IMR-90 (cell line): ENCODE measurements at regions not wholly inside any gene's neighbourhood (a gene's known extent, or its start where the extent isn't known, plus 50 kb on each side); places are given as distances from the start of the nearest gene placed in this dataset.
A peak's percentile ranks its signal among the peaks of the same experiment; 100 is the strongest.

Experiments
- ATAC-seq: fragments of 200-7000 bp; cut with Tn5 transposase; 2 replicates; pipeline ENCODE4 v1.9.1; 2020; ENCODE audit warnings: low read depth, mild to moderate bottlenecking, moderate library complexity
- BruUV-seq: library from RNA; stranded (reverse); fragments of 400-500 nt; replicated peaks from 2 replicates; lab custom pipeline; 2021; lab: Mats Ljungman, UMichigan
- CTCF ChIA-PET: fragments of 300-600 bp; formaldehyde crosslinking; extraction: SDS; loops from one replicate; lab custom pipeline; 2021; ENCODE audit warnings: antibody characterized with exemption; lab: Yijun Ruan, JAX
- POLR2A ChIA-PET: fragments of 300-600 bp; sonication (Branson Sonifier 250); formaldehyde crosslinking; loops from one replicate; lab custom pipeline; 2022; ENCODE audit warnings: antibody characterized with exemption; ENCODE audit not compliant: unreplicated experiment; lab: Charles Lee
- DNase-seq: peaks from one replicate; pipeline ENCODE4 v3.0.0; 2013
- H2AFZ ChIP-seq: replicated peaks from 2 replicates; pipeline ENCODE3; 2013; ENCODE audit warnings: low read length, mild to moderate bottlenecking; ENCODE audit not compliant: poor library complexity
- H2AK5ac ChIP-seq: 2 replicates; pipeline ENCODE4 v1.6.1; 2013; ENCODE audit warnings: low read depth, low read length, inconsistent platforms
- H2AK9ac ChIP-seq: replicated peaks from 2 replicates; pipeline ENCODE3; 2013; ENCODE audit warnings: mild to moderate bottlenecking, low read depth, low read length, moderate library complexity; ENCODE audit not compliant: poor library complexity
- H2BK120ac ChIP-seq: 2 replicates; pipeline ENCODE4 v1.6.1; 2013; ENCODE audit warnings: low read depth, low read length, inconsistent platforms
- H2BK15ac ChIP-seq: 3 replicates; pipeline ENCODE4 v1.6.1; 2013; ENCODE audit warnings: low read depth, low read length, inconsistent platforms
- H2BK20ac ChIP-seq: 2 replicates; pipeline ENCODE4 v1.6.1; 2013; ENCODE audit warnings: low read depth, mild to moderate bottlenecking, inconsistent platforms, low read length, moderate library complexity
- H2BK5ac ChIP-seq: 2 replicates; pipeline ENCODE4 v1.6.1; 2013; ENCODE audit warnings: mild to moderate bottlenecking, low read depth, low read length, inconsistent platforms; ENCODE audit not compliant: poor library complexity, severe bottlenecking
- H3K14ac ChIP-seq: replicated peaks from 2 replicates; pipeline ENCODE4 v1.6.1; 2013; ENCODE audit warnings: low read depth, low read length, inconsistent platforms
- H3K18ac ChIP-seq: 2 replicates; pipeline ENCODE4 v1.6.1; 2013; ENCODE audit warnings: low read depth, low read length, control low read depth
- H3K23ac ChIP-seq: 2 replicates; pipeline ENCODE4 v1.6.1; 2013; ENCODE audit warnings: low read depth, low read length, inconsistent platforms
- H3K27ac ChIP-seq: 2 replicates; pipeline ENCODE4 v1.5.1; 2013; ENCODE audit warnings: mild to moderate bottlenecking, control low read depth, low read length; ENCODE audit not compliant: insufficient read depth
- H3K27me3 ChIP-seq: 2 replicates; pipeline ENCODE4 v1.6.1; 2013; ENCODE audit warnings: low read length; ENCODE audit not compliant: control insufficient read depth, insufficient read depth
- H3K36me3 ChIP-seq: 2 replicates; pipeline ENCODE4 v1.6.1; 2013; ENCODE audit warnings: low read length, mixed read lengths; ENCODE audit not compliant: control insufficient read depth, insufficient read depth
- H3K4ac ChIP-seq: 2 replicates; pipeline ENCODE4 v1.6.1; 2013; ENCODE audit warnings: low read depth, low read length, inconsistent platforms
- H3K4me1 ChIP-seq: 2 replicates; pipeline ENCODE4 v1.6.1; 2013; ENCODE audit warnings: low read length, mixed read lengths; ENCODE audit not compliant: control insufficient read depth, insufficient read depth
- H3K4me2 ChIP-seq: 2 replicates; pipeline ENCODE4 v1.6.1; 2013; ENCODE audit warnings: low read depth, mild to moderate bottlenecking, control low read depth, low read length, moderate library complexity
- H3K4me3 ChIP-seq: 2 replicates; pipeline ENCODE4 v1.5.1; 2013; ENCODE audit warnings: low read depth, mild to moderate bottlenecking, control low read depth, low read length, moderate library complexity; ENCODE audit not compliant: insufficient read depth
- H3K56ac ChIP-seq: 2 replicates; pipeline ENCODE4 v1.6.1; 2013; ENCODE audit warnings: low read length, inconsistent platforms; ENCODE audit not compliant: insufficient read depth; ENCODE audit errors: extremely low read depth
- H3K79me1 ChIP-seq, 2 experiments: 2 replicates each; pipeline ENCODE4 v1.6.1; 2013; ENCODE audit warnings: low read length in 2 of 2, inconsistent platforms in 1 of 2, low read depth in 1 of 2
- H3K9ac ChIP-seq: 2 replicates; pipeline ENCODE4 v1.6.1; 2013; ENCODE audit warnings: low read depth, low read length, control low read depth
- H3K9me1 ChIP-seq: 2 replicates; pipeline ENCODE4 v1.6.1; 2013; ENCODE audit warnings: low read length, inconsistent platforms; ENCODE audit not compliant: insufficient read depth
- H3K9me3 ChIP-seq: 2 replicates; pipeline ENCODE4 v1.6.1; 2013; ENCODE audit warnings: low read length; ENCODE audit not compliant: control insufficient read depth, insufficient read depth
- H4K20me1 ChIP-seq: 2 replicates; pipeline ENCODE4 v1.6.1; 2013; ENCODE audit warnings: low read length, inconsistent platforms; ENCODE audit not compliant: insufficient read depth
- H4K5ac ChIP-seq: 2 replicates; pipeline ENCODE4 v1.6.1; 2013; ENCODE audit warnings: mild to moderate bottlenecking, low read depth, low read length, control low read depth
- H4K8ac ChIP-seq, 2 experiments: 2 replicates each; pipeline ENCODE4 v1.6.1; 2013; ENCODE audit warnings: low read depth in 2 of 2, low read length in 2 of 2, control low read depth in 1 of 2, inconsistent platforms in 1 of 2
- H4K91ac ChIP-seq: 2 replicates; pipeline ENCODE4 v1.6.1; 2013; ENCODE audit warnings: low read depth, low read length, inconsistent platforms; ENCODE audit not compliant: insufficient read depth
- CHD1 ChIP-seq: IDR thresholded peaks from 2 replicates; pipeline ENCODE4 v1.6.1; 2012; ENCODE audit warnings: low read depth, low read length, improper control_type of control experiment
- MAFK ChIP-seq: IDR thresholded peaks from 2 replicates; pipeline ENCODE4 v1.6.1; 2012; ENCODE audit warnings: low read depth, low read length, improper control_type of control experiment
- RAD21 ChIP-seq: IDR thresholded peaks from 2 replicates; pipeline ENCODE4 v1.6.1; 2012; ENCODE audit warnings: low read length, improper control_type of control experiment
- RCOR1 ChIP-seq: IDR thresholded peaks from 2 replicates; pipeline ENCODE4 v1.6.1; 2012; ENCODE audit warnings: mild to moderate bottlenecking, low read length, improper control_type of control experiment; ENCODE audit not compliant: insufficient replicate concordance
- SMC3 ChIP-seq: fragments of 150-350 bp; IDR thresholded peaks from 2 replicates; pipeline ENCODE4 v1.6.1; 2016; ENCODE audit warnings: low read depth, mild to moderate bottlenecking, antibody characterized with exemption, low read length, moderate library complexity
- WGBS, 2 experiments: methylation state at CpG; one replicate each; pipeline versions ENCODE4 v1.1.5 to v1.1.7; 2013; ENCODE audit warnings: missing lambda C conversion rate in 2 of 2; ENCODE audit not compliant: insufficient read length in 1 of 2; ENCODE audit errors: extremely low coverage in 2 of 2; 5-methylcytosine and 5-hydroxymethylcytosine counted together
- dilution Hi-C: fragments of 300-500 bp; cut with HindIII; formaldehyde crosslinking; loops from one replicate; pipeline ENCODE4 v1.14.3; 2018; ENCODE audit warnings: low sequenced_read_pairs; ENCODE audit not compliant: unreplicated experiment
- in situ Hi-C: fragments of 300-500 bp; cut with MboI; formaldehyde crosslinking; loops from 3 replicates; pipeline ENCODE4 v1.14.3; 2019; ENCODE audit warnings: low sequenced_read_pairs, inconsistent platforms, mixed read lengths
- intact Hi-C: fragments of 100-400 bp; cut with micrococcal nuclease; formaldehyde crosslinking; loops from 2 replicates; pipeline ENCODE4 v1.10.0; 2022
- TF ChIP-seq, protein P1 (sequence below): fragments of 150-350 bp; IDR thresholded peaks from 2 replicates; pipeline ENCODE4 v1.6.1; 2016; ENCODE audit warnings: low read depth, mild to moderate bottlenecking, low read length, moderate library complexity, borderline replicate concordance
- TF ChIP-seq, protein P2 (sequence below): conservative IDR thresholded peaks from 2 replicates; pipeline ENCODE4 v1.5.1; 2012; ENCODE audit warnings: mild to moderate bottlenecking, low read depth, low read length, improper control_type of control experiment
- TF ChIP-seq, protein P3 (sequence below): fragments of 150-350 bp; IDR thresholded peaks from 2 replicates; pipeline ENCODE4 v1.6.1; 2017; ENCODE audit warnings: mild to moderate bottlenecking, antibody characterized with exemption, low read length, low read depth

DNA sequence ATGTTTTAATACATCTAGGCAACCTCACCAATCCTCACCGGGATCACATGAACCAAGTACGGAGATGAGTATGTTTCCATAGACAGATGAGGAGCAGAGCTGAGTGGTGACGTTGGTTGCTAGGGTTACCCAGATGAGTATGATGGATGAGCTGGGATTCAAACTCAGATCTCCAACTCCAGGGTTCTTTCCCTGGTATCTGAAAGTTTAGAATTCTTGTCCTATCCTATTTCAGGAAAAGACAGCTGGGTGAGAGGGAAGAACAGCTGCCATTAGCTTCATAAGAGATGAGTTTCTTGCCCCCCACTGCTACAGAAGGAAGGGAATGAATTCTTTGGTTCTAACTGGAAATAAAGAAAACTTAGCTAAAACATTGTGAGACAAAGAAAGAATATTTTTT lies 728.9 kb upstream of the TBX3 start:
- Histone ChIP-seq H3K27me3 (no peaks in the 10 kb centered on the region; the same call in 1 of the 2 replicates), H2AK9ac (no peak overlapping the region), H4K20me1 (no peaks in the 10 kb centered on the region), H3K79me1 (no peaks in the 10 kb centered on the region), H2BK20ac (no peak overlapping the region), H3K4ac (no peak overlapping the region), H4K91ac (no peak overlapping the region), H2AFZ (no peak overlapping the region), H3K14ac (no peak overlapping the region), H4K5ac (no peak overlapping the region), H3K36me3 (no peaks in the 10 kb centered on the region), H3K4me3 (no peak overlapping the region), H3K9me1 (no peaks in the 10 kb centered on the region), H3K18ac (no peak overlapping the region), H3K56ac (no peak overlapping the region), H2BK5ac (no peak overlapping the region), H2BK120ac (no peak overlapping the region), H3K9ac (no peak overlapping the region), H2BK15ac (no peak overlapping the region), H3K9me3 (no peaks in the 10 kb centered on the region), H3K4me2 (no peak overlapping the region), H3K4me1 (no peaks in the 10 kb centered on the region; the same call in 1 of the 2 replicates), H3K23ac (no peak overlapping the region), H3K27ac (no peak overlapping the region), H2AK5ac (no peak overlapping the region; the same call in 1 of the 2 replicates), H4K8ac (no peak overlapping the region)
- no TSS peak for BruUV-seq
- WGBS, 2 experiments = no CpG with 5 or more reads among the region's 3 CpGs
- ChIA-PET POLR2A (no interaction called here), CTCF (interaction anchor here (0.5 kb wide), 1 partner anchor 108 kb away, joined by 7 read pairs; no protein-coding TSS in a partner anchor)
- ATAC-seq (no peak), DNase-seq (peak; percentile 4)
- TF ChIP-seq RCOR1 = no peak
- TF ChIP-seq, protein P1, sequence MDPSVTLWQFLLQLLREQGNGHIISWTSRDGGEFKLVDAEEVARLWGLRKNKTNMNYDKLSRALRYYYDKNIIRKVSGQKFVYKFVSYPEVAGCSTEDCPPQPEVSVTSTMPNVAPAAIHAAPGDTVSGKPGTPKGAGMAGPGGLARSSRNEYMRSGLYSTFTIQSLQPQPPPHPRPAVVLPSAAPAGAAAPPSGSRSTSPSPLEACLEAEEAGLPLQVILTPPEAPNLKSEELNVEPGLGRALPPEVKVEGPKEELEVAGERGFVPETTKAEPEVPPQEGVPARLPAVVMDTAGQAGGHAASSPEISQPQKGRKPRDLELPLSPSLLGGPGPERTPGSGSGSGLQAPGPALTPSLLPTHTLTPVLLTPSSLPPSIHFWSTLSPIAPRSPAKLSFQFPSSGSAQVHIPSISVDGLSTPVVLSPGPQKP = no peak
- no peak for TF ChIP-seq CHD1
- no peak for TF ChIP-seq MAFK
- TF ChIP-seq, protein P2, sequence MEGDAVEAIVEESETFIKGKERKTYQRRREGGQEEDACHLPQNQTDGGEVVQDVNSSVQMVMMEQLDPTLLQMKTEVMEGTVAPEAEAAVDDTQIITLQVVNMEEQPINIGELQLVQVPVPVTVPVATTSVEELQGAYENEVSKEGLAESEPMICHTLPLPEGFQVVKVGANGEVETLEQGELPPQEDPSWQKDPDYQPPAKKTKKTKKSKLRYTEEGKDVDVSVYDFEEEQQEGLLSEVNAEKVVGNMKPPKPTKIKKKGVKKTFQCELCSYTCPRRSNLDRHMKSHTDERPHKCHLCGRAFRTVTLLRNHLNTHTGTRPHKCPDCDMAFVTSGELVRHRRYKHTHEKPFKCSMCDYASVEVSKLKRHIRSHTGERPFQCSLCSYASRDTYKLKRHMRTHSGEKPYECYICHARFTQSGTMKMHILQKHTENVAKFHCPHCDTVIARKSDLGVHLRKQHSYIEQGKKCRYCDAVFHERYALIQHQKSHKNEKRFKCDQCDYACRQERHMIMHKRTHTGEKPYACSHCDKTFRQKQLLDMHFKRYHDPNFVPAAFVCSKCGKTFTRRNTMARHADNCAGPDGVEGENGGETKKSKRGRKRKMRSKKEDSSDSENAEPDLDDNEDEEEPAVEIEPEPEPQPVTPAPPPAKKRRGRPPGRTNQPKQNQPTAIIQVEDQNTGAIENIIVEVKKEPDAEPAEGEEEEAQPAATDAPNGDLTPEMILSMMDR = no peak
- TF ChIP-seq, protein P3, sequence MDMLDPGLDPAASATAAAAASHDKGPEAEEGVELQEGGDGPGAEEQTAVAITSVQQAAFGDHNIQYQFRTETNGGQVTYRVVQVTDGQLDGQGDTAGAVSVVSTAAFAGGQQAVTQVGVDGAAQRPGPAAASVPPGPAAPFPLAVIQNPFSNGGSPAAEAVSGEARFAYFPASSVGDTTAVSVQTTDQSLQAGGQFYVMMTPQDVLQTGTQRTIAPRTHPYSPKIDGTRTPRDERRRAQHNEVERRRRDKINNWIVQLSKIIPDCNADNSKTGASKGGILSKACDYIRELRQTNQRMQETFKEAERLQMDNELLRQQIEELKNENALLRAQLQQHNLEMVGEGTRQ = no peak
- no peak for TF ChIP-seq SMC3
- no peak for TF ChIP-seq RAD21
- in situ Hi-C loops (no loop called here), intact Hi-C loops (no loop called here), dilution Hi-C loops (no loop called here)
